Ishikawa (cell line): ENCODE measurements at regions not wholly inside any gene's neighbourhood (a gene's known extent, or its start where the extent isn't known, plus 50 kb on each side); places are given as distances from the start of the nearest gene placed in this dataset.

ENCODE experiments used
- EGR1 ChIP-seq: IDR thresholded peaks from 2 replicates; pipeline ENCODE4 v1.6.1; 2012
- EP300 ChIP-seq: IDR thresholded peaks from 2 replicates; pipeline ENCODE4 v1.6.1; 2012; ENCODE audit warnings: borderline replicate concordance
- FOXM1 ChIP-seq: IDR thresholded peaks from 2 replicates; pipeline ENCODE4 v1.6.1; 2012; ENCODE audit warnings: low read depth, borderline replicate concordance
- NFIC ChIP-seq: IDR thresholded peaks from 2 replicates; pipeline ENCODE4 v1.6.1; 2012
- RAD21 ChIP-seq: IDR thresholded peaks from 2 replicates; pipeline ENCODE4 v1.6.1; 2012; ENCODE audit warnings: low read depth
- REST ChIP-seq: IDR thresholded peaks from 2 replicates; pipeline ENCODE4 v1.6.1; 2012; ENCODE audit warnings: low read depth, mild to moderate bottlenecking
- TAF1 ChIP-seq: IDR thresholded peaks from 2 replicates; pipeline ENCODE4 v1.6.1; 2012; ENCODE audit warnings: low read depth, mild to moderate bottlenecking
- TCF12 ChIP-seq: IDR thresholded peaks from 2 replicates; pipeline ENCODE4 v1.6.1; 2012; ENCODE audit warnings: low read depth
- TEAD4 ChIP-seq: IDR thresholded peaks from 2 replicates; pipeline ENCODE4 v1.6.1; 2012
- USF1 ChIP-seq: IDR thresholded peaks from 2 replicates; pipeline ENCODE4 v1.6.1; 2012
- YY1 ChIP-seq: IDR thresholded peaks from 2 replicates; pipeline ENCODE4 v1.6.1; 2012; ENCODE audit warnings: low read depth
- ZBTB7A ChIP-seq: IDR thresholded peaks from 2 replicates; pipeline ENCODE4 v1.6.1; 2012; ENCODE audit warnings: low read depth
- TF ChIP-seq, protein P1 (sequence below): IDR thresholded peaks from 2 replicates; pipeline ENCODE4 v1.6.1; 2012

DNA sequence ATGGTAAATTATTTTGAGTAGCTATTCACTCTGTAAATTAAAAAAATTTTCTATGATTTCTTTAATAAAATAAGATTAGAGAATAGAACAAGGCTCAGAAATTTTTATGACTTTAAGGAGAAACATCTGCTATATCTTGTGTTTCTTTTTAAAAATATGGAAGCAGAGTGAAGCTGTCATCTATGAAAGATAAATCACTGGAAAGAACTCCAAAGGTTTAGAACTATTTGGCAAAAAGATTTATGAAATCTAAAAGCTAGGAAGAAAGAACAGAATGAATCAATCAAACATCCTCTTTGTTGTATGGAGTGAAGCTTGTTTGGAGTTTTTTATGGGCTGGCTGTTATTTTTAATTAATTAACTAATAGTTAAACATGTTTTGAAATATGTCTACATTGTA, 89.8 kb upstream of the ACTBL2 start:
- TF ChIP-seq YY1 (no peak), RAD21 (no peak), EGR1 (no peak), USF1 (no peak), TEAD4 (no peak), EP300 (no peak), TAF1 (no peak), NFIC (no peak), TCF12 (no peak), FOXM1 (no peak), ZBTB7A (no peak), REST (no peak)
- TF ChIP-seq, protein P1, sequence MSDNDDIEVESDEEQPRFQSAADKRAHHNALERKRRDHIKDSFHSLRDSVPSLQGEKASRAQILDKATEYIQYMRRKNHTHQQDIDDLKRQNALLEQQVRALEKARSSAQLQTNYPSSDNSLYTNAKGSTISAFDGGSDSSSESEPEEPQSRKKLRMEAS = no peak
